ENCODE measurements at regions not wholly inside any gene's neighbourhood (a gene's known extent, or its start where the extent isn't known, plus 50 kb on each side); places are given as distances from the start of the nearest gene placed in this dataset.
"Not testable (repeated sequence)": the region's sequence is repeated elsewhere in the genome, so short reads cannot be mapped to it uniquely, and the experiment has no call there.

GRCh38 chr20:46785958-46786357 is 76.5 kb downstream of the SLC2A10 start:
- 61% methylated on average over 7 of the region's 7 CpGs for WGBS
- Histone ChIP-seq H3K27ac (ENCODE audit: low read depth) (no peak overlapping the region), H3K4me1 (ENCODE audit: insufficient read depth) (no peaks in the 10 kb centered on the region), H3K4me3 (ENCODE audit: low read depth, low read length) (no peak overlapping the region), H3K36me3 (ENCODE audit: insufficient read depth) (no peaks in the 10 kb centered on the region)
- DNase-seq (ENCODE audit: extremely low spot score) = no peak

- DNase-seq (ENCODE audit: extremely low spot score) = no peak
- Histone ChIP-seq H3K4me3 (ENCODE audit: low read depth, low read length) (no peak overlapping the region), H3K36me3 (ENCODE audit: insufficient read depth) (no peaks in the 10 kb centered on the region), H3K4me1 (ENCODE audit: insufficient read depth) (no peaks in the 10 kb centered on the region), H3K27ac (ENCODE audit: low read depth) (no peak overlapping the region)
- WGBS = 52% methylated on average over 6 of the region's 6 CpGs
These were observed 77.1 kb downstream of the SLC2A10 start for GRCh38 chr20:46786566-46786965.

- Histone ChIP-seq H3K4me3 (ENCODE audit: low read depth, low read length) (no peak overlapping the region), H3K36me3 (ENCODE audit: insufficient read depth) (no peaks in the 10 kb centered on the region), H3K4me1 (ENCODE audit: insufficient read depth) (no peaks in the 10 kb centered on the region), H3K27ac (ENCODE audit: low read depth) (no peak overlapping the region)
- DNase-seq (ENCODE audit: extremely low spot score) = no peak
- WGBS = 42% methylated on average over 21 of the region's 21 CpGs
These were observed 78.7 kb downstream of the SLC2A10 start for GRCh38 chr20:46787991-46788762.

GRCh38 chr20:46788763-46789091 is 79.3 kb downstream of the SLC2A10 start:
- not testable (repeated sequence) for H3K4me1 ChIP-seq (ENCODE audit: insufficient read depth); H3K36me3 ChIP-seq (ENCODE audit: insufficient read depth); H3K4me3 ChIP-seq (ENCODE audit: low read depth, low read length); DNase-seq (ENCODE audit: extremely low spot score); H3K27ac ChIP-seq (ENCODE audit: low read depth)
- WGBS = 80% methylated on average over 5 of the region's 5 CpGs

GRCh38 chr20:46789339-46790028 is 80.0 kb downstream of the SLC2A10 start:
- Histone ChIP-seq H3K27ac (ENCODE audit: low read depth) (no peak overlapping the region), H3K4me1 (ENCODE audit: insufficient read depth) (no peaks in the 10 kb centered on the region), H3K36me3 (ENCODE audit: insufficient read depth) (no peaks in the 10 kb centered on the region), H3K4me3 (ENCODE audit: low read depth, low read length) (no peak overlapping the region)
- no peak for DNase-seq (ENCODE audit: extremely low spot score)
- 70% methylated on average over 13 of the region's 13 CpGs for WGBS

GRCh38 chr20:46791722-46792416 is 82.4 kb downstream of the SLC2A10 start:
- Histone ChIP-seq H3K4me3 (ENCODE audit: low read depth, low read length) (no peak overlapping the region), H3K27ac (ENCODE audit: low read depth) (no peak overlapping the region), H3K36me3 (ENCODE audit: insufficient read depth) (no peaks in the 10 kb centered on the region), H3K4me1 (ENCODE audit: insufficient read depth) (no peaks in the 10 kb centered on the region)
- DNase-seq (ENCODE audit: extremely low spot score) = no peak
- 63% methylated on average over 10 of the region's 10 CpGs for WGBS

GRCh38 chr20:46797206-46797605 is 87.8 kb downstream of the SLC2A10 start:
- H3K4me3 ChIP-seq (ENCODE audit: low read depth, low read length) = no peak overlapping the region
- H3K36me3 ChIP-seq (ENCODE audit: insufficient read depth) = no peaks in the 10 kb centered on the region
- 66% methylated on average over 5 of the region's 5 CpGs for WGBS
- no peaks in the 10 kb centered on the region for H3K4me1 ChIP-seq (ENCODE audit: insufficient read depth)
- no peak overlapping the region for H3K27ac ChIP-seq (ENCODE audit: low read depth)
- DNase-seq (ENCODE audit: extremely low spot score) = no peak

GRCh38 chr20:46798430-46798829 is 89.0 kb downstream of the SLC2A10 start:
- Histone ChIP-seq H3K27ac (ENCODE audit: low read depth) (no peak overlapping the region), H3K4me1 (ENCODE audit: insufficient read depth) (no peaks in the 10 kb centered on the region), H3K36me3 (ENCODE audit: insufficient read depth) (no peaks in the 10 kb centered on the region), H3K4me3 (ENCODE audit: low read depth, low read length) (no peak overlapping the region)
- 64% methylated on average over 6 of the region's 6 CpGs for WGBS
- no peak for DNase-seq (ENCODE audit: extremely low spot score)

GRCh38 chr20:46799781-46800408 is 90.4 kb downstream of the SLC2A10 start:
- no peak overlapping the region for H3K27ac ChIP-seq (ENCODE audit: low read depth)
- DNase-seq (ENCODE audit: extremely low spot score) = no peak
- WGBS = 63% methylated on average over 7 of the region's 7 CpGs

GRCh38 chr20:46800409-46800804 is 91.0 kb downstream of the SLC2A10 start:
- no peak overlapping the region for H3K27ac ChIP-seq (ENCODE audit: low read depth)
- no peak for DNase-seq (ENCODE audit: extremely low spot score)
- 82% methylated on average over 2 of the region's 2 CpGs for WGBS
- no peaks in the 10 kb centered on the region for H3K36me3 ChIP-seq (ENCODE audit: insufficient read depth)
- H3K4me1 ChIP-seq (ENCODE audit: insufficient read depth) = no peaks in the 10 kb centered on the region
- H3K4me3 ChIP-seq (ENCODE audit: low read depth, low read length) = no peak overlapping the region

More at GRCh38 chr20:46799781-46800408, 90.4 kb downstream of the SLC2A10 start:
- no peaks in the 10 kb centered on the region for H3K36me3 ChIP-seq (ENCODE audit: insufficient read depth)
- H3K4me1 ChIP-seq (ENCODE audit: insufficient read depth) = no peaks in the 10 kb centered on the region
- H3K4me3 ChIP-seq (ENCODE audit: low read depth, low read length) = no peak overlapping the region

- no peaks in the 10 kb centered on the region for H3K36me3 ChIP-seq (ENCODE audit: insufficient read depth)
- WGBS = 54% methylated on average over 12 of the region's 12 CpGs
- H3K4me3 ChIP-seq (ENCODE audit: low read depth, low read length) = no peak overlapping the region
- no peak overlapping the region for H3K27ac ChIP-seq (ENCODE audit: low read depth)
- DNase-seq (ENCODE audit: extremely low spot score) = no peak
- H3K4me1 ChIP-seq (ENCODE audit: insufficient read depth) = no peaks in the 10 kb centered on the region
These were observed 91.7 kb downstream of the SLC2A10 start for GRCh38 chr20:46801003-46801702.

GRCh38 chr20:46802722-46803121 is 91.9 kb upstream of the EYA2 start:
- no peaks in the 10 kb centered on the region for H3K36me3 ChIP-seq (ENCODE audit: insufficient read depth)
- no peak overlapping the region for H3K27ac ChIP-seq (ENCODE audit: low read depth)
- no peaks in the 10 kb centered on the region for H3K4me1 ChIP-seq (ENCODE audit: insufficient read depth)
- no peak for DNase-seq (ENCODE audit: extremely low spot score)
- no peak overlapping the region for H3K4me3 ChIP-seq (ENCODE audit: low read depth, low read length)
- 34% methylated on average over 5 of the region's 5 CpGs for WGBS

Measured in urinary bladder (tissue), 3 donors.